GM10266 (cell line): ENCODE measurements at regions not wholly inside any gene's neighbourhood (a gene's known extent, or its start where the extent isn't known, plus 50 kb on each side); places are given as distances from the start of the nearest gene placed in this dataset.
"Not testable (repeated sequence)": the region's sequence is repeated elsewhere in the genome, so short reads cannot be mapped to it uniquely, and the experiment has no call there.

Experiments used
- DNase-seq: peaks from one replicate; pipeline ENCODE4 v3.0.0; 2012; ENCODE audit errors: extremely low spot score
- CTCF ChIP-seq: IDR thresholded peaks from 2 replicates; pipeline ENCODE4 v1.5.1; 2012; ENCODE audit warnings: mild to moderate bottlenecking, low read depth; ENCODE audit not compliant: control insufficient read depth, insufficient read depth; ENCODE audit errors: missing control alignments

GRCh38 chr1:224032608-224033276 lies 81.2 kb upstream of the FBXO28 start:
- not testable (repeated sequence) for DNase-seq

- DNase-seq = not testable (repeated sequence)
These were observed 81.9 kb upstream of the FBXO28 start for GRCh38 chr1:224031986-224032385.

- not testable (repeated sequence) for DNase-seq
These were observed 83.7 kb upstream of the FBXO28 start for GRCh38 chr1:224030257-224030656.

GRCh38 chr1:224029286-224030025 lies 84.5 kb upstream of the FBXO28 start:
- not testable (repeated sequence) for DNase-seq

- DNase-seq = not testable (repeated sequence)
These were observed 85.1 kb upstream of the FBXO28 start for GRCh38 chr1:224028802-224029201.

GRCh38 chr1:224023122-224023521 lies 90.8 kb upstream of the FBXO28 start:
- DNase-seq = not testable (repeated sequence)

- DNase-seq = not testable (repeated sequence)
These were observed 91.5 kb upstream of the FBXO28 start for GRCh38 chr1:224022249-224022970.

GRCh38 chr1:224019866-224020265 lies 94.0 kb upstream of the FBXO28 start:
- not testable (repeated sequence) for DNase-seq

- DNase-seq = not testable (repeated sequence)
These were observed 98.1 kb upstream of the FBXO28 start for GRCh38 chr1:224015782-224016181.

GRCh38 chr1:224014330-224014649 lies 99.6 kb upstream of the FBXO28 start:
- no peak for TF ChIP-seq CTCF
- DNase-seq = no peak

- not testable (repeated sequence) for DNase-seq
These were observed 100.1 kb upstream of the FBXO28 start for GRCh38 chr1:224013626-224014329.

GRCh38 chr1:224012807-224013434 lies 101.0 kb upstream of the FBXO28 start:
- DNase-seq = not testable (repeated sequence)

GRCh38 chr1:224012162-224012561 lies 101.7 kb upstream of the FBXO28 start:
- DNase-seq = not testable (repeated sequence)

- not testable (repeated sequence) for DNase-seq
These were observed 102.2 kb upstream of the FBXO28 start for GRCh38 chr1:224011751-224012150.

GRCh38 chr1:224011153-224011552 lies 102.8 kb upstream of the FBXO28 start:
- DNase-seq = not testable (repeated sequence)

- DNase-seq = not testable (repeated sequence)
These were observed 107.9 kb upstream of the FBXO28 start for GRCh38 chr1:224005973-224006372.
